NOMO-1 treated with dmso at 0.1 percent for 144 hours (cell line): ENCODE measurements at regions not wholly inside any gene's neighbourhood (a gene's known extent, or its start where the extent isn't known, plus 50 kb on each side); places are given as distances from the start of the nearest gene placed in this dataset.
"Not testable (repeated sequence)": the region's sequence is repeated elsewhere in the genome, so short reads cannot be mapped to it uniquely, and the experiment has no call there.

Experiments
- DNase-seq: peaks from one replicate; lab custom pipeline; 2025; ENCODE audit not compliant: unreplicated experiment; lab: John Stamatoyannopoulos, UW

DNA sequence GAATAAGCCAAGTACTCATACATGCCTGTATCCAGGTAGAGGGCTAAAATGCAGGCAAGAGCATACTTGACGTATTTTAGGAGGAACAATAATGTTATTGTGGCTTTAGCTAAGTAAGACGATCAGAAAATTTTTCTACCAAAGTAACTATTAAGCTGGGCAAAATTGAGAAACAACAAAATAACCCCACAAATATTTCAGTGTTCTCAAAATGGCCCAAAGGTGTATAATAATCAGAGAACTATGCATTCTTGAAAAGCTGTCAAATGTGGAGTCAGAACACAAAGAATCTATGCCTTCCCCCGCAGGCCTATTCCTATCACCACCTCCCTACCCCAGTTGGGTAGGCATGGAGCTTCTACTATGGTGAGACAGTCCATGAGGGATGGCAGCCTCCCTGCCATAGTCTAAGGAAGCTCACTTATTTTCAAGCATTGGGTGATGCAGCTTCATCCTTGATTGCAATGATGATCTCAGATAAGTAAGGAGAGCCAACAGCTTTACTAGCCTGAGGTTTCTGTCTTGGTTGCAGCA lies 1132.5 kb upstream of the SPRY2 start:
- no peak for DNase-seq

GRCh38 chr13:81458170-81458569 lies 1117.2 kb upstream of the SPRY2 start:
- DNase-seq: no peak

- no peak for DNase-seq
Observed at GRCh38 chr13:81446441-81446840, 1105.5 kb upstream of the SPRY2 start.

DNA sequence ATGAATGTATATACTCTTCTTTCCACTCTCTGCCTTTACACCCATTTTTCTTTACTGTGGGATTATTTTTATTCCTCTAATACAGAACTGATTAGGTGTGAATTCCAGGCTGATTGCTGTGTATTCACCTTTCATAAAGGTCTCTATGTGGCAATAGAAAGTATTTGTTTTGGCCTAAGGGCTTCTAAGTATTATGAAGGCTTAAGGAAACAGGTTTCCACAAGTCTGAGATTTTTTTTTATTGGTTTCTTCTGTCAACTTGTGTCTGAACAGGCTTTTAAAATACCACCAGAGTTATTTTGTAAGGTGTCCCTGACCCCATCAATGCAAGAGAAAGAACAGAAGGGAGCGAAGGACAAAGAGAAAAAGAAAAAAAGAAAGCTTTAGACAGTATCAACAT lies 1102.0 kb upstream of the SPRY2 start:
- no peak for DNase-seq

DNA sequence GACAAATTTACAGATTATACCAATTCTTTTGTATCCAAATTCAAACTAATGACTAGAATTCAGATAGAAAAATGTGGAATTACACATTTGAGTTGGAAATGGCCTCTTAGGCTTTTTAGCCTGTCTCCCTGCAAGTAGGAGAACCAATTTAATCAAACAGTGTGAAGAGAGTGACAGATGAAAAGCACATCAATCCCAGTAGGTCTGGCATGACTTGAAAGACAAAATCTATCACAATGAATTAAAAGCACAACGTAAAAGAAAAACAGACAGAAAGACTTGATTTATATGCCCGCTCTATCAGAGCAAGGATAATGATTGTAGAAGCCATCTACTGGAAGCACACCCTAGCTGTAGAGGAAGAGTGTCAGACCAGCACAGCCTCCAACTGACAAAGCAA lies 1084.4 kb upstream of the SPRY2 start:
- DNase-seq: no peak

GRCh38 chr13:81409284-81409683 lies 1068.4 kb upstream of the SPRY2 start:
- no peak for DNase-seq

GRCh38 chr13:81408647-81409046 lies 1067.7 kb upstream of the SPRY2 start:
- DNase-seq: no peak

- DNase-seq: no peak
Observed at GRCh38 chr13:81406639-81407292, 1065.8 kb upstream of the SPRY2 start.

DNA sequence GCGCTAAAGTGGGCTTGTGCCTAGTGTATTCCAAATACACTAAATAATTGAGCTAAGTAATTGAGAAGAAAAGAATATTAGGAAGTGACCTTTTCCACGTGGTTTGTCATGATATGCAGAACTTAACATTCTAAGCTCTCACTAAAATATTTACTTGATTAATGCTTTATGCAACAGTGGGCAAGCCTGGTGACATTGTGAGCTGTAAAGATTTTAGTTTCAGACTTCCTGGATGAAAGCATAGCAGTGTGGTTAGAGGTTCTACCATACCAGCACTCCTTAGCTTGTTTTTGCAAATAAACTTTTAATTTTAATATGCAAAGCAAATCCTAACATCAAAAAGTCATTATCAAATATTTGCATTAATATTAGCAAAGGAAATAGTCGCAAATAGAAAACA lies 1065.1 kb upstream of the SPRY2 start:
- DNase-seq: no peak

DNA sequence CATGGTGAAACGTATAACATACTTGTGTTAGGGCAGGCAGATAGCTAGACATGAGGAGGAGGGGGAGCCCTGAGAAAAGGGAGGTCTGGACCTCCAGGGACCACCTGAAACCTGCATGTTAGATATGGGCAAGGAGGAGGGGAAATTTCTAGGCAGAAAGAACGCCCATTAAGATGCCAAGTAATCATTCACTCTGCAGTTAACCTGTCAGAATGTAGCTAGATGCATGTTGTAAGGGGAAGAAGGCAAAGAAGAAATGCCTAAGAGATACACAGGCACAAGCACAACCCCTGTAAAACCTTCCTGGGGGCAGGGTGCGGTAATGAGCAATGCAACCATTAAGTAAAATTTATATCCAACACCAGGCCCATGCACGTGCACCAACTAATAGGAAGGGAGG lies 1055.3 kb upstream of the SPRY2 start:
- no peak for DNase-seq

DNA sequence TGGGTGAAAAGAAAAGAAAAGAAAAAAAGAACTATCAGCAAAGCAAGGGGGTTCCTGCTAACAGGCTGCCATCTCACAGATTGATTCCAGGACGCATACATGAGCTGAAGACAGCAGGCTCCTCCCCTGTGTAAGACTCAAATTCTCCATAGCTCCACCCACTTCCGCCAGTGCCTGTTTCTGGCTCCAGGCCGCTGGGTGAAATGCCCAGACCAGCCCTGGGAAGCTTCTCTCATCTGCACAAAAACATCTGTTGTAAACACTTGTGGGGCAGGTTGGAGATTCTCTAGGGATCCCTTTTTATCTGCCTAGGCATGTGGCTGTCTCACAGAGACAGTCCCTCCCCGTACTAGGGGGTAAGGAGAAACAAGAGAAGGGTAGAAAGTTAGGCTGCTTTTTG lies 1054.4 kb upstream of the SPRY2 start:
- DNase-seq: no peak

GRCh38 chr13:81394640-81395039 lies 1053.7 kb upstream of the SPRY2 start:
- no peak for DNase-seq

DNA sequence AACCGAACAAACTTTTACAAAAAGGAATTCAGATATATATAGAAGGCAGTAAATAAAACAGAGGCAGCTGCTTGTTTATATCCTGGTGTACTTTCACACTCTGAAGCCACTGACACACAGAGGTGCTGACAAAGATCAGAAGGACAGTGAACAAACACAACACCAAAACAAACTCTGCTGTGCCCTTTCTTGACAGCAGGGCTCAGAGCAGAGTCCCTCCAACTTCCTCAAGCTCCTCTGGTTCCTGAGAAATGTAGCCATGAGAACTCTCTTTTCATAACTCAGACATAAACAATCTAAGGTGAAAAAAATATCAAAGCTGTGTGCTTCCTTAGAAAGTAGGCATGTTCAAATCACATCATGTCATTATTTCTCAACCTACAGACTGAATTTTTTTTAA lies 1052.8 kb upstream of the SPRY2 start:
- DNase-seq: no peak

DNA sequence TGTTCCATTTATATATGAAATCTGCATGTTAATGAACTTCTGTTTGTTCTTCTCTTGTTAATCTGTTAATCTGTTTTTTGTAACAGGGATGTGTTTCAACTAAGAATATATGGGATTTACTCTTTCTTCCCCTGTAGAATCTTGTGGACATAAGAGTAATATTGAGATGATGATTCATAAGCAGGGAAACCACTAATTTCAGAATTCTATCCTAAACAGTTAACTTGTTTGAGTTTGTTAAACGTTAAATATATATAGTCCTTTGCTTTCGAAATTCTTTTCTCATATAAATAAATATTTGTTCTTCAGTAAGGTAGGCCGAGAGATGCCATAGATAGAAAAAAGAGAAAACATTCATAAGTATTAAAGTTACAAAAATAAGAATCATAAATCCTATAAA lies 1052.2 kb upstream of the SPRY2 start:
- DNase-seq: no peak

GRCh38 chr13:81388400-81388799 lies 1047.5 kb upstream of the SPRY2 start:
- DNase-seq: no peak

DNA sequence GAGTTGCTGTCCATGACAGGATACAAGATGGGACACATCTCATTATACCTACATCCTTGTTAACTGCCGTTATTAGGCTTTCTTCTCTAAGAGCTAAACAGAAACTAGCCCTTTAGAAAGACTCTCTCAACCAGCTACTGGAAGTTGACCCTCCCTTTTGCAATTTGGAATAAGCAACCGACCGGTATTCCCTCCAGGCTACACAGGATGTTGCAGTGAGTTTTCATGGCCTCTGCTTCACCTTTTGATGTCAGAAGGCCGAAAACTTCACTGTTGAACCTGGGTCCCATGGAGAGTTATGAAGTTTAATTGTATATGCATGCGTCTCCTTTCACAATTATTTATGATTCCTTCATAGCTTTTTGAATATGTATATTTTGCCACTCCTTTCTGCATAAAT lies 1042.5 kb upstream of the SPRY2 start:
- DNase-seq: no peak

DNA sequence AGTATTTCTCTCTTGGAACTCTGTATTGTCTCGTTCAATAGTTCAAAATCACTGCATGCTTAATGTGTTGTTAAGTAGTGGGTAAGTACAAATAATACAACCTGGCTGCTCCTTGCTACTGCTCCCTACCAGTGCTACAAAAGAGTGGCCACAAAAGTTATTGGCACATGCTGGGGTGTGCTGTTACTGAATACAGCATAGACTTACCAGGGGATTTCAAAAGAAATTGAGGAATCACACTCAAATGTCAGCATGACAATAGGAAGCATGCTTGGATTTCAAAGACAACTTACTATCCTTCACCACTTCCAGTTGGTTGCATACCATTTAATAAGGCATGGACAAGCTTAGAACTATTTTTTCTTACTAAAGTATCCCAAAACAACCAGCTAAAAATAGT lies 1041.3 kb upstream of the SPRY2 start:
- no peak for DNase-seq

DNA sequence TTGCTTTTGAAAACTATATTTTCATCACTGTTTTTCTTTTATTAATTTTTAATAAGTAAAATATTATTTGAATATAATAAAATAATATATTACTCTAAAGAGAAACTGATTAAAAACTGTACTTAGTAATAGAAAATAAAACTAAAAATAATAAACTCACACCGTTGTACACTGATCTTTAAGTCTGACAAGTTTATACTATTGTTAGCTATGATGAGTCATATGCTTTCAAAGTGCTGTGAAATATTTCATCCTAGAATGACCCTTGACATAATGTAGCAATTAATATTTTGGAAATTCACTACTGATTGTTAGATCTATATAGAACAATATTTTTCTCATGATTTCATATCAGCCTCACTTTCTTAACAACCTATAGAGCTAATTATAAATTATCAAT lies 1040.6 kb upstream of the SPRY2 start:
- DNase-seq: no peak

DNA sequence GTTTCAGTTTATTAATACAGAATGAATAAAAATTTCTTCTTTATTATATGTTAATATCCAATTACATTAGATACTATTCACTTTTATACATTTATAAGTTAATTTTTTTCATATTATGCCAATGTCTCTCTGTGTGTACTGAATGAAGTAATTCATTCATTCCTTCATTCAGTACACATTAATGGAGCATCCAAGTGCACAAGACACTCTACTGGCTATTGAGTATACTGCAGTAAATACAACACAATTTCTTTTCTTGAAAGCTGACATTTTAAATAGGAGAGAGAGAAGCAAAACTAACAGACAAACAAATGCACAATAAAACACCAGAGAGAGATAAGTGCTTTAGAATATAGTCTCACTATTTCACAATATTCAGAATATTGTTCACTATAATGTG lies 1038.3 kb upstream of the SPRY2 start:
- no peak for DNase-seq

DNA sequence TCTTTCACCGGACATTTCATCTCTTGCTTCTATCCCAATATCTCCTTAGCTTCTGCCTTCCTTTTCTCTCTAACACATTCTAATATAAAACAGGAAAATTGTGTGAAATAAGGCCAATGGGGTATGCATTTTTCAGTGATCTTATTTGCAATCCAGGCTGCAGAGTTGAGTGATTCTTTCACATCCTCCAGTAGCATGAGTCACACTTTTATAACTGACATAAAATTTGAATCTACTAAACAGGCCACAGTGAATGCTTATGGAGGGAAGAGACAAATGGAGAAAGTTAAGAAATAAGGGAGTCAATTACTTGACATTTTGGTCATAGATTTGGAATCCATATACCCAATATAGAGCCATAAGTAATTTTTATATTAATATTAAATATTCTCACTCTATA lies 1037.0 kb upstream of the SPRY2 start:
- no peak for DNase-seq

- no peak for DNase-seq
Observed at GRCh38 chr13:81375709-81376108, 1034.8 kb upstream of the SPRY2 start.

DNA sequence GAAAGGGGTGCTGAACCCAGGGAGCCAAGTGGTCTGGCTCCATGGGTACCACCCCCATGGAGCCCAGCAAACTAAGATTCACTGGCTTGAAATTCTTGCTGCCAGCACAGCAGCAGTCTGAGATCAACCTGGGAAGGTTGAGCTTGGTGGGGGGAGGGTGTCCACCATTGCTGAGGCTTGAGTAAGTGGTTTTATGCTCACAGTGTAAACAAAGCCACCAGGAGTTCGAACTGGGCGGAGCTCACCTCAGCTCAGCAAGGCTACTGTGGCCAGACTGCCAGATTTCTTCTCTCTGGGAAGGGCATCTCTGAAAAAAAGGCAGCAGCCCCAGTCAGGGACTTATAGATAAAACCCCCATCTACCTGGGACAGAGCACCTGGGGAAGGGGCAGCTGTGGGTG lies 1021.8 kb upstream of the SPRY2 start:
- not testable (repeated sequence) for DNase-seq

DNA sequence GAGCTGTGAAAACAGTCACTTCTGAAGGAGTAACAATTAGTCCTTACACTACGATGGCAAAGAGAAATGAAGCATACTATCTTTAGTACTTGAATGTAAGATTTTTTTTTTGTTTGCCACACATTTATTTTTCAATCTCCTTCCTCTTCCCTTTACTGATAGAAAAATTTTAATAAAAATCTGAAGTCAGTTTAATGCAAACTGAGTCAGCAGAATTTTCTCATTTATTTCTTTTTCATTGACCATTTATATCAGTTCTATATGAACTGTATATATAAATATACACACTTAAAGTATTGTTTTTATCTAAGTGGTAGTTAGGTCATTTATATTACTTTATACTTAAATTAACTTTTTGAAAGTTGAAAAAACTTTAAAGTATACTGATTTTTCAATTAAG lies 1009.1 kb upstream of the SPRY2 start:
- DNase-seq: no peak
